Fibroblast of skin of right quadriceps (primary cell): ENCODE measurements at regions not wholly inside any gene's neighbourhood (a gene's known extent, or its start where the extent isn't known, plus 50 kb on each side); places are given as distances from the start of the nearest gene placed in this dataset.
"Not testable (repeated sequence)": the region's sequence is repeated elsewhere in the genome, so short reads cannot be mapped to it uniquely, and the experiment has no call there.

Source experiments
- DNase-seq: peaks from one replicate; pipeline ENCODE4 v3.0.0-alpha.2; 2013

- DNase-seq, result no peak
Measured at GRCh38 chr17:51389875-51390274, 129.5 kb downstream of the UTP18 start.

GRCh38 chr17:51391982-51392654 is 131.8 kb downstream of the UTP18 start:
- DNase-seq, result peak; percentile 11

- DNase-seq, result no peak
Measured at GRCh38 chr17:51395621-51396020, 135.3 kb downstream of the UTP18 start.

GRCh38 chr17:51397361-51398127 is 137.2 kb downstream of the UTP18 start:
- peak; percentile 36 for DNase-seq

GRCh38 chr17:51398128-51398525 is 137.8 kb downstream of the UTP18 start:
- DNase-seq, result no peak

GRCh38 chr17:51398687-51399086 is 138.3 kb downstream of the UTP18 start:
- DNase-seq, result no peak

GRCh38 chr17:51401279-51401678 is 140.9 kb downstream of the UTP18 start:
- DNase-seq, result no peak

GRCh38 chr17:51402899-51403298 is 142.6 kb downstream of the UTP18 start:
- DNase-seq, result no peak

- DNase-seq, result no peak
Measured at GRCh38 chr17:51407576-51407975, 147.2 kb downstream of the UTP18 start.

- DNase-seq, result no peak
Measured at GRCh38 chr17:51419476-51419875, 159.1 kb downstream of the UTP18 start.

- DNase-seq, result no peak
Measured at GRCh38 chr17:51421525-51421924, 161.2 kb downstream of the UTP18 start.

- DNase-seq, result no peak
Measured at GRCh38 chr17:51422634-51423033, 162.3 kb downstream of the UTP18 start.

- DNase-seq, result no peak
Measured at GRCh38 chr17:51423421-51424160, 163.2 kb downstream of the UTP18 start.

- no peak for DNase-seq
Measured at GRCh38 chr17:51425773-51426172, 165.4 kb downstream of the UTP18 start.

GRCh38 chr17:51427323-51427811 is 167.0 kb downstream of the UTP18 start:
- no peak for DNase-seq

GRCh38 chr17:51427856-51428255 is 167.5 kb downstream of the UTP18 start:
- DNase-seq, result no peak

- DNase-seq, result no peak
Measured at GRCh38 chr17:51428668-51429495, 168.5 kb downstream of the UTP18 start.

- not testable (repeated sequence) for DNase-seq
Measured at GRCh38 chr17:51429938-51430337, 169.6 kb downstream of the UTP18 start.

- DNase-seq, result no peak
Measured at GRCh38 chr17:51430591-51430990, 170.2 kb downstream of the UTP18 start.

- no peak for DNase-seq
Measured at GRCh38 chr17:51434434-51435170, 174.3 kb downstream of the UTP18 start.

GRCh38 chr17:51435171-51435552 is 174.8 kb downstream of the UTP18 start:
- no peak for DNase-seq

GRCh38 chr17:51435641-51436091 is 175.3 kb downstream of the UTP18 start:
- DNase-seq, result no peak
